ENCODE measurements at regions not wholly inside any gene's neighbourhood (a gene's known extent, or its start where the extent isn't known, plus 50 kb on each side); places are given as distances from the start of the nearest gene placed in this dataset.
A peak's percentile ranks its signal among the peaks of the same experiment; 100 is the strongest.

DNA sequence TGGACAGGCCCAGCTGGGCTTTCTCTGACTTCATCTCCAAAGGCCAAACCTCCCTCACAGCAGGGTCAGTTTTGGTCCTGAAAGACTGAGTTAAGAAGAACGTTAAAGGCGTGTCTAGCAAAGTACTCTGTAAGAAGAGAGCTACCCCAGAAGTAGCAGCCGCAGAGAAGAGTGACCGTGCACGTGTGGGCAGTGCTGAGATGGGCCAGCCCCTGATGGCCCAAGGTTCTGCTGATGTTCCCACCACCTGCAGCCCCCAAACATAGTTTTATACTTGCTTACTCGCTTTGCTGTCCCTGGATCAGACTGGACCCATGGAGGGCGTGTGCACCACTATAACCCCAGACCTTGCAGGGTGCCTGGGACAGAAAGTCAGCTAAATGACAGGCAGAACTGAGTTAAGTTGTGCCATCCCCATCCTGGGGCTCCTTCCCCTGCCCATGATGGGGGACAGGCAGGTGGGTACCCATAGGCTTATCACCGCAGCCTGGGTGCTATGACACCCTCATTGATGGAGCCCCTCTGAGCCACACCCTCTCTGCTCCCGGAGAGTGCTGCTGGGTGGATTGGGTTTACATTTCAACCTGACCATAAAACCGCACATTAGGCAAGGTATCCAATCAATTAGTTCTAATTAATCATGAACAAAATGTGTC is 367.3 kb upstream of the HS6ST1 start:
- Histone ChIP-seq H3K4me2 (peak overlapping the region; percentile 80 to 97 (median 94)), H3K27me3 (peaks cover 0 to 48% (median 0%) of the 10 kb centered on the region in 11 experiments; a peak in 6 of 22 replicates), H3K4me1 (peaks cover 54 to 88% (median 79%) of the 10 kb centered on the region in 10 experiments), H3K4me3 (no peak overlapping the region; a peak in 1 of 20 replicates), H4K20me1 (0 out of 22 replicates have a peak, but pooled peaks cover 0 to 5% (median 0%) of the 10 kb centered on the region in 11 experiments), H3K27ac (peak overlapping the region in 9 of 11 experiments; percentile 57 to 88 (median 74); a peak in 18 of 22 replicates), H3K9ac (peak overlapping the region in 8 of 11 experiments; percentile 8 to 50 (median 28); a peak in 10 of 22 replicates), H3K36me3 (no peaks in the 10 kb centered on the region), H3K9me3 (replicated peaks in 1 of 11) (peaks cover 0 to 7% (median 0%) of the 10 kb centered on the region in 11 experiments; a peak in 1 of 22 replicates)
- TF ChIP-seq Cebpa-rat (IDR thresholded peaks at IDR 0.05): no peak

DNA sequence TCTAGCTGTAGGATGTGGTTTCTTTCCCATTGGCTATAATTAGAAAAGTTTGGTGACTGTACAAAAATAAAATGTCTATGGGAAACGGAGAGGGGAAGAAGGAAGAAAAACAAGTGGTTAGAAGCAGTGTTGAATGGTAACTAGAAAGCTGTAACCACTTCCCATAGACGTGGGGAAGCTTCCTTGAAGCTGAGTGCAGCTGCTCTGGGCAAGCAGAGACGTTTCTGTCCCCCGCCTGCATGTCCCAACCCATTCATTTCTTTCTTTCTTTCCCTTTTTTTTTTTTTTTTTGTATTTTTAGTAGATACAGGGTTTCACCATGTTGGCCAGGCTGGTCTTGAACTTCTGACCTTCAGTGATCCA is 367.8 kb upstream of the HS6ST1 start:
- peaks cover 0 to 53% (median 0%) of the 10 kb centered on the region in 11 experiments; a peak in 6 of 22 replicates for H3K27me3 ChIP-seq
- H3K9ac ChIP-seq: peak overlapping the region in 9 of 11 experiments; percentile 15 to 71 (median 57); a peak in 15 of 22 replicates
- peak overlapping the region in 2 of 10 experiments; percentile 2 to 4; a peak in 2 of 20 replicates for H3K4me3 ChIP-seq
- H3K27ac ChIP-seq: peak overlapping the region in 10 of 11 experiments; percentile 16 to 88 (median 76); a peak in 18 of 22 replicates
- no peaks in the 10 kb centered on the region for H3K36me3 ChIP-seq
- H4K20me1 ChIP-seq: 0 out of 22 replicates have a peak, but pooled peaks cover 0 to 5% (median 0%) of the 10 kb centered on the region in 11 experiments
- H3K4me2 ChIP-seq: peak overlapping the region; percentile 80 to 97 (median 94)
- no peak for TF ChIP-seq Cebpa-rat (IDR thresholded peaks at IDR 0.05)
- H3K4me1 ChIP-seq: peaks cover 54 to 93% (median 84%) of the 10 kb centered on the region in 10 experiments
- peaks cover 0 to 7% (median 0%) of the 10 kb centered on the region in 11 experiments; a peak in 1 of 22 replicates for H3K9me3 ChIP-seq (replicated peaks in 1 of 11)

DNA sequence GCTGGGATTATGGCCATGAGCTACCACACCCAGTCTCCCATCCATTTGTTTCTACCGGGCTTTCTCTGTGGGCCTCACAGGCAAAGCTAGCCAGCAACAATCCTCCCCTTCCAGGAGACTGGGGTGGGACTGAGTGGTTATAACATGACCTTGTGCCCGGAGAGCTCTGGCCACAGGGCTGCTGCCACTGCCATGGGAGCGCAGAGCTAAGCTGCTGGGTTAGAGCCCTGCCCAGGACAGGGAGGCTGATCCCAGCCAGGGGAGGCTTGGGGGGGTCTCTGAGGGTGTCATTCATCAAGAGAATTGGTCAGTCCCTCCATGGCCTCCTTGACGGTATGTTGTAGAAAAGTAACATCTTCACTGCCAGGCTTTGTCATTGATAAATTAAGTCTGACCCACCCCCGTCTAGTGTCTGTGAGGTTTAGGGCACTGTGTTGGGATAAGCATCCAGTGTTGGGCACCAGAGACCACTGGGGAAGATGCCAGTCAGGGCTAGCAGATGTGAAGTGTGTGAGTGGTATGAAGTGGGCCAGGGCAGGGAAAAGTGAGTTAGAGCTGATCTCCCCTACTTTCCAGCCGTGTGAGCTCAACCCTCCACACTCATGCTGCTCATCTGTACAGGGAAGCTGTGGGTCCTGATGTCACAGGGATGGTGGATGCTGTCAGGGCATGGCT is 368.4 kb upstream of the HS6ST1 start:
- peak overlapping the region; percentile 80 to 97 (median 94) for H3K4me2 ChIP-seq
- peak overlapping the region in 9 of 11 experiments; percentile 15 to 71 (median 57); a peak in 15 of 22 replicates for H3K9ac ChIP-seq
- H3K4me3 ChIP-seq: peak overlapping the region in 4 of 10 experiments; percentile 1 to 19 (median 3); a peak in 2 of 20 replicates
- no peak for TF ChIP-seq Cebpa-rat (IDR thresholded peaks at IDR 0.05)
- H3K36me3 ChIP-seq: no peaks in the 10 kb centered on the region
- H3K27ac ChIP-seq: peak overlapping the region in 10 of 11 experiments; percentile 16 to 88 (median 76); a peak in 18 of 22 replicates
- peaks cover 0 to 58% (median 0%) of the 10 kb centered on the region in 11 experiments; a peak in 6 of 22 replicates for H3K27me3 ChIP-seq
- 0 out of 22 replicates have a peak, but pooled peaks cover 0 to 5% (median 0%) of the 10 kb centered on the region in 11 experiments for H4K20me1 ChIP-seq
- peaks cover 49 to 98% (median 88%) of the 10 kb centered on the region in 10 experiments for H3K4me1 ChIP-seq
- peaks cover 0 to 7% (median 0%) of the 10 kb centered on the region in 11 experiments; a peak in 1 of 22 replicates for H3K9me3 ChIP-seq (replicated peaks in 1 of 11)

DNA sequence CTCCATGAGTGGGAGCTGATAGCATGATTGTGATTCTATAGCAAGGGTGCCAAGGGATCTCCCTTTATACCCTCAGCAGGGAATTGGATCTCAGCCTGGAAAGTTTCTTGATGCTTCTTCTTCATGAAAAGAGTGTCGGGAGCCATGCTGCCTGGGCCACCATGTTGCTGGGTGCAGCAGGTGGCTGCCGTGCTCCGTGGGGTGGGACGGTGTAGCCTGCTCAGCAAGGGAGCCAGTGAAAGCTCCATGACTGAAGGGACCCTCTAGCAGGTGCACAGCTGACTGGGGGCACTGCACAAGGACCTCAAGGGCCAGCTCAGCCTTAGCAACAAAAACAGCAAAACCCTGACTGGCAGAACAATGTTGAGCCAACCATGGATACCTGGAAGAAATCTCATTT is 368.9 kb upstream of the HS6ST1 start:
- Histone ChIP-seq H3K4me3 (no peak overlapping the region), H3K9me3 (replicated peaks in 1 of 11) (peaks cover 0 to 7% (median 0%) of the 10 kb centered on the region in 11 experiments; a peak in 1 of 22 replicates), H3K36me3 (no peaks in the 10 kb centered on the region), H3K4me1 (peaks cover 43 to 98% (median 89%) of the 10 kb centered on the region in 10 experiments), H3K27ac (peak overlapping the region in 9 of 11 experiments; percentile 3 to 88 (median 76); a peak in 14 of 22 replicates), H4K20me1 (0 out of 22 replicates have a peak, but pooled peaks cover 0 to 5% (median 0%) of the 10 kb centered on the region in 11 experiments), H3K9ac (peak overlapping the region in 2 of 11 experiments; percentile 57 to 71; a peak in 3 of 22 replicates), H3K27me3 (peaks cover 0 to 64% (median 0%) of the 10 kb centered on the region in 11 experiments; a peak in 6 of 22 replicates), H3K4me2 (peak overlapping the region; percentile 80 to 97 (median 94))
- TF ChIP-seq Cebpa-rat (IDR thresholded peaks at IDR 0.05): no peak

DNA sequence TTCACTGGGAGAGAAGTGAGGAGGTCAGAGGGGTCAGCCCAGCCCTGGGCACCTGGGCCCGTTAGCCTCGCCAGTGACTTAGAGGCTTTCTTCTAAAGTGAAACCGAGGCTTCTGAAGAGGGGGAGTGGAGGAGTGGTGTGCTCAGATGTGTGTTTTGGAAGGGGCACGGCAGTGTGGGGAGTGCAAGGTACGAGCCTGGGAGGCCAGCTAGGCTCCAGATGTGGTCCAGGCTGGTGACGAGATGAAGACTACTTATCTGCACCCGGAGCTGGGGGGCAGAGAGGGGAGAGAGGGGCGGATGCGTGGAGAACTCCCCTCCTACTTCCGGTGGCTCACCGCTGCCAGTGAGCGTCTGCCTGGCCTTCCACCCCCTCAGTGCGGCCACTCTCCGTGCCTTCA is 371.3 kb upstream of the HS6ST1 start:
- Histone ChIP-seq H3K4me2 (peak overlapping the region in 9 of 11 experiments; percentile 1 to 97 (median 79); a peak in 16 of 22 replicates), H3K36me3 (no peaks in the 10 kb centered on the region), H3K27me3 (peaks cover 0 to 62% (median 0%) of the 10 kb centered on the region in 11 experiments; a peak in 6 of 22 replicates), H3K4me1 (peaks cover 38 to 87% (median 75%) of the 10 kb centered on the region in 10 experiments), H4K20me1 (0 out of 22 replicates have a peak, but pooled peaks cover 0 to 5% (median 0%) of the 10 kb centered on the region in 11 experiments), H3K27ac (no peak overlapping the region), H3K4me3 (no peak overlapping the region), H3K9me3 (replicated peaks in 1 of 11) (no peaks in the 10 kb centered on the region), H3K9ac (no peak overlapping the region)
- no peak for TF ChIP-seq Cebpa-rat (IDR thresholded peaks at IDR 0.05)

DNA sequence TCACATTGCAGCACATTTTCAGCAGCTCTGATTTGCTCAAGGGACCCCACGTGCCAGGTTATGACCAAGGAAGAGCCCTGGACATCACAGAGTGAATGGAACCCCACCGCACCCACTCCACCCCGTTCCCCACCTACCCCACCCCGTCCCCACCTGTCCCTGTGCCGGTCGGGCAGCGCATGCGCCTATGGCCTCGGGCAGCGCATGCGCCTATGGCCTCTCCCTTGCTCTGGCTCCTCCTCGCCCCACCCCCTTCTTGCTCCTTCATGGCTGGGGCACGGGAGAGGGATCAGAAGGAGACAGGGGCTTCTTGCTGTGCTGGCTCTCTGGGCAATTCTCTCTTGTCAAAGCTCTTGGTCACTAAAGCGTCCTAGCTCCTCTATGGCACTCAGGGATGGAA is 371.8 kb upstream of the HS6ST1 start:
- Histone ChIP-seq H3K4me2 (peak overlapping the region in 10 of 11 experiments; percentile 18 to 97 (median 74); a peak in 18 of 22 replicates), H3K9ac (0 out of 22 replicates have a peak overlapping the region, but pooled peaks of 1 of the 11 experiments have one; percentile 18), H3K27me3 (peaks cover 0 to 62% (median 0%) of the 10 kb centered on the region in 11 experiments; a peak in 6 of 22 replicates), H3K4me3 (no peak overlapping the region), H4K20me1 (0 out of 22 replicates have a peak, but pooled peaks cover 0 to 5% (median 0%) of the 10 kb centered on the region in 11 experiments), H3K4me1 (peaks cover 34 to 82% (median 71%) of the 10 kb centered on the region in 10 experiments), H3K9me3 (replicated peaks in 1 of 11) (no peaks in the 10 kb centered on the region), H3K36me3 (no peaks in the 10 kb centered on the region), H3K27ac (peak overlapping the region in 1 of 11 experiments; percentile 9; a peak in 1 of 22 replicates)
- TF ChIP-seq Cebpa-rat (IDR thresholded peaks at IDR 0.05): no peak

DNA sequence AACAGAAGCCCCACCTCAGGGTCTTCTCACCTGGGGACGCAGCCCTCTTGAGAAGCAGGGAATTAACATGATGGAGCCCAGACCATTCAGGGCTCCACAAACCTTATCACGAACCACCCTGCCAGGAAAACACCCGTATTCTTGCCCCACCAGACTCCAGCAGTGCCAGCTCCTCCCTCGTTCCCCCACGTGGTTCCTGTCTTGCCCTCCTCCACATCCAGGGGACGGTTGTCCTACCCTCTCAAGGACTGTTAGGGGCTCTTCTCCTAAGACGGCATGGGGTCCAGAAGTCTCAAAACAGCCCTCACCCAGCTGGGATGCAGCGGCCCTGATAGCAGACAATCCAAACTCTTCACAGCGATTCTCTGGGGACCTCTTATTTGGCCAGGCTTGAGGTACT is 372.2 kb upstream of the HS6ST1 start:
- H3K27ac ChIP-seq: peak overlapping the region in 3 of 11 experiments; percentile 9 to 31 (median 28); a peak in 3 of 22 replicates
- H3K9me3 ChIP-seq (replicated peaks in 1 of 11): no peaks in the 10 kb centered on the region
- H4K20me1 ChIP-seq: 0 out of 22 replicates have a peak, but pooled peaks cover 0 to 4% (median 0%) of the 10 kb centered on the region in 11 experiments
- H3K4me1 ChIP-seq: peaks cover 29 to 80% (median 66%) of the 10 kb centered on the region in 10 experiments
- H3K4me2 ChIP-seq: peak overlapping the region in 10 of 11 experiments; percentile 18 to 97 (median 69); a peak in 18 of 22 replicates
- H3K27me3 ChIP-seq: peaks cover 0 to 64% (median 0%) of the 10 kb centered on the region in 11 experiments; a peak in 6 of 22 replicates
- 0 out of 22 replicates have a peak overlapping the region, but pooled peaks of 2 of the 11 experiments have one; percentile 18 to 27 for H3K9ac ChIP-seq
- H3K4me3 ChIP-seq: no peak overlapping the region
- H3K36me3 ChIP-seq: no peaks in the 10 kb centered on the region
- no peak for TF ChIP-seq Cebpa-rat (IDR thresholded peaks at IDR 0.05)

DNA sequence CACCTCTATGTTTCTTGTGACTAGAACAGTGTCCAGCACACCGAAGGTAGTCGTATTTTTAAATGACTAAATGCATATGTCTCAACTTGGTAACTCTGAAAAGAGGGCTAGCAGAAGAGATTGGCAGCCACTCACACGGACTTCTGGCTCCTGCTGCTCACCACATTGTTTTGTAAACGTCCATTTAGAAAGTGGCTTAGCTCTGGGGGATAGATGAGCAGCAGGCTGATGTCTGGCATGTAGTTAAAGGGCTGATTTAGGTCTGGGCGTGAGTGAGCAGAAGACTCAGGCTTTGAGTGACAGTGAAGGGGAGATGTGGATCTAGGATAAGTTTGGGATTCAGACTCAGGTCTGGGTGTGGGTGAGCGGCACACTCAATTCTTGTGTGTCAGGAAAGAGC is 372.9 kb upstream of the HS6ST1 start:
- Histone ChIP-seq H3K4me2 (peak overlapping the region in 8 of 11 experiments; percentile 52 to 97 (median 74); a peak in 16 of 22 replicates), H3K27me3 (peaks cover 0 to 67% (median 0%) of the 10 kb centered on the region in 11 experiments; a peak in 6 of 22 replicates), H3K27ac (no peak overlapping the region), H3K9ac (no peak overlapping the region), H3K9me3 (replicated peaks in 1 of 11) (no peaks in the 10 kb centered on the region), H4K20me1 (no peaks in the 10 kb centered on the region), H3K36me3 (no peaks in the 10 kb centered on the region), H3K4me1 (peaks cover 23 to 78% (median 61%) of the 10 kb centered on the region in 10 experiments), H3K4me3 (no peak overlapping the region)
- TF ChIP-seq Cebpa-rat (IDR thresholded peaks at IDR 0.05): no peak

Data from BLaER1 treated with 17β-estradiol and CSF1 and Interleukin-3, amounts not matched to agents 10 nM and 100 nM (cell line).